NCI-H2196 (cell line): ENCODE measurements at regions not wholly inside any gene's neighbourhood (a gene's known extent, or its start where the extent isn't known, plus 50 kb on each side); places are given as distances from the start of the nearest gene placed in this dataset.

ENCODE experiments used
- DNase-seq: peaks from one replicate; lab custom pipeline; 2025; ENCODE audit not compliant: unreplicated experiment; lab: John Stamatoyannopoulos, UW

DNA sequence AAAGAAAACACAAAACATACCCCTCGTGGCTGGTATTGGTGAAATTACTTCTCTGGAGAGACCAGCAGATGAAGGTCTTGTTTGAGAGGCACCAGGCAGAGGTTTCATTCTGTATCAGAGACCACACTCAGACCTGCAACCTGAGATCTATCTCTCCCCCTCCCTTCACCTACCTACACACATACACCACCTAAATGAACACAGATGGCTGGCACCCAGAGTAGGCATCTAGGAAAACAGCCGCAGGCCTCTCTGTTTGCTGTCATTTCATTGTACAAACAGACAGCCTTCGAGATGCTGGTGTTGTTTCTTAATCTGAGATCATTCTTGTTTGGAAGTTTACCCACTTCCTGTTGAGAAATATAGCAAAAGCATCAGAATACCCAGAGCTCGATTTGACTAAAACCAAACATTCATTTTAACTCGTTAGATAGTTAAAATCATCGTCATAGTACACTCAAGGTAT lies 173.9 kb upstream of the SLC25A13 start:
- DNase-seq: peak; percentile 35

DNA sequence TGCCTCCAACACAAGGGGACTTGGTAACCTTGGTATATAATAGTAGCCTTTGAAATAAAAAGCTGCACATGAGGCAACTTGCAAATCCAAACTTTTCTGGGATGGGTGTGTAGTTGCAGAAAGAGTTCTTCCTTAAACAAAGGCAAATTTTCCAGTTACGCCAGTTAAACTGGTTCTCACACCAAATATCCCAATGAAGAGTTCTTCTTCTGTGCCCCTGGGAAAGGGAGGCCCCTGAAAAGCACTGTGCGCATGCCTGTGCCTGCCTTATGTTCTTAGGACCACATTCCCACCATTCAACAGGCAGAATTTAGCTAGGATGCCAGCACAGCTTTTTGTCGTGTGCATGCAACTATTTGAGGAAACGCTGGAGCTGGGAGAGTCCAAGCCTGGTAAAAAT lies 164.8 kb upstream of the SLC25A13 start:
- no peak for DNase-seq

DNA sequence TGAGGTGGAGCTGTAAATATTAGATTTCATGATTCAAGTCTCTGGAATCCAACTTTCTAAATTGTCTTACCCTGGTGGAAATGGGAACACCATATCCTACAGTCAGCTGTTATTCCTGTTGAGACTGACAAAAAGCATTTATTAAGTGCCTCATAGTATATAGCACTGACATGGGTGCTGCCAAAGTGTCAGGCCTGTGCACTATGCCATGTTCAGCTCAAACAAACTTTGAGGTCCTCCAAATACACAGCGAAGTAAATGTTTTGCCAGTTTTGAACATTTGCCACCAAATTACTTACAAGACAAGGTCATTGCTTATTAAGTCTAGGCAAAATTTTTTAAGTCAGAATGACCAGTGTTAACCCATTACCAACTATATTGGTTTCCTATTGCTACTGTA lies 162.9 kb upstream of the SLC25A13 start:
- DNase-seq: no peak

DNA sequence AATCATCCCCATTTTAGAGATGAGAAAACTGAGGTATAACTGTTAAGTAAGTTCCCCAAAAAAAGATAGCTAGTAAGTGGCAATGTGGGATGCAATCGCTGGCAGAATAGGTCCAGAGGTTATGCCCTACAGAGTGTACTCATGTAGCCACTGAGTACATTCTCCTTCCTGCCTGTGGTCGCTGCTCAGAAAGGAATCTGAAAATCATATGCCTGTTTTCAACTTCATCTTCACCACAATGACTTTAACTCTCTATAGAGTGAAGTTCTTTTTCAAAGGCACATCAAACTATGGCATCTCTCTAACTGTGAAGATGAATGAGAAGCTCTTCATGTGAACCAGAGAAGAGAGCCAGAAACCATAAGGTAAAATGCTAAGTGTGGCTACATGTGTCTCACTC lies 162.2 kb upstream of the SLC25A13 start:
- DNase-seq: no peak

DNA sequence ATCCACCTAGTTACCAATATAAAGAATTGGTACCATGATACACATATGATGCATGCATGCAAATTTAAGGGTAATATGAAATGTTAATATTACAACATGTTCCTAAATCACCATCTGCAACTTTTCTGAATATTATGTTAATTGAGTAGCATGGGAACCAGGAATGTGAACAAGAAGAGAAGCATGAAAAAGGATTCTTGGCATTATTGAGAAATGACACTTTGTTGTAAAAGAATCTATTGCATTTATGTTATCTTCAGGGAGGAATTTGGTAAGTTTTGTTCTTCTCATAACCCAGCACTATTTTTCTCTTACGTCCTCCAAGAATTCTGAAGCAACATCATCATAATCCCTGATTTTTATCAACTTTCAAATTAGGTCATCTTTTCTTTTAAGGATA lies 159.9 kb upstream of the SLC25A13 start:
- no peak for DNase-seq

DNA sequence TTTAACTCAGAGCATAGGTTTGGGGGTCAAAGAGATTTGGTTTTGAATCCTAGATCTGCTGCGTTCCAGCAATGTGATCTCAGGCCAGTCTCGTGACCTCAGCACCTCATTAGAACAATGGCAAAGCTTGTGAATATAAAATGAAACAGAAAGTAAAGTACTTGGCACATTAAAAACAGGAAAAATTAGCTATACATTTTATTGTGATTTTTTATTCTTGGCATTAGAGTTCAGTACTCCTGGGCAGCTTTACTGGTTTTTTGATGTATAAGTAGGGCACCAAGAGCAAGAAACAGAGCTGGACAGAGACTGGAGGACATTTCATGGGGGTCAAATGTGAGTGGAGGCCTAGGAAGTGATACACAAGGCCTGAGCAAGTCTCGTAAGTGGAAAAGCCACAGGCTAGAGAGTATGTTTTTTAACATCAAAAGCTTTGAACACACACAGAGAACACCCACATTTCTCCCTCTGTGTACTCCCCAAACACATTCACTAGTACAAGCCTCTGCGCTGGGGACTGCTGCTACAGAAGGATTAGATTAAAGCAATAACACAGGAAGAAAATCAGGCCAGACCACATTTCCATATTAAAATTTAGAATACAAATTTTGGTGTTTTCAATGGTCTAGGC lies 157.2 kb upstream of the SLC25A13 start:
- DNase-seq: no peak

DNA sequence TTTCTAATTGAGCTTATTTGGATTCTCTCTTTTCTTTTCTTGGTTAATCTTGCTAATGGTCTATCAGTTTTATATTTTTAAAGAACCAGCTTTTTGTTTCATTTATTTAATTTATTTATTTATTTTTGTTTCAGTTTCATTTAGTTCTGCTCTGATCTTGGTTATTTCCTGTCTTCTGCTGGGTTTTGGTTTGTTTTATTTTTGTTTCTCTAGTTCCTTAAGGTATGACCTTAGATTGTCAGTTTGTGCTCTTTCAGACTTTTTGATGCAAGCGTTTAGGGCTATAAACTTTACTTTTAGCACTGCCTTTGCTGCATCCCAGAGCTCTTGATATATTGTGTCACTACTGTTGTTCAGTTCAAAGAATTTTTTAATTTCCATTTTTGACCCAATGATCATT lies 149.7 kb upstream of the SLC25A13 start:
- DNase-seq: no peak

DNA sequence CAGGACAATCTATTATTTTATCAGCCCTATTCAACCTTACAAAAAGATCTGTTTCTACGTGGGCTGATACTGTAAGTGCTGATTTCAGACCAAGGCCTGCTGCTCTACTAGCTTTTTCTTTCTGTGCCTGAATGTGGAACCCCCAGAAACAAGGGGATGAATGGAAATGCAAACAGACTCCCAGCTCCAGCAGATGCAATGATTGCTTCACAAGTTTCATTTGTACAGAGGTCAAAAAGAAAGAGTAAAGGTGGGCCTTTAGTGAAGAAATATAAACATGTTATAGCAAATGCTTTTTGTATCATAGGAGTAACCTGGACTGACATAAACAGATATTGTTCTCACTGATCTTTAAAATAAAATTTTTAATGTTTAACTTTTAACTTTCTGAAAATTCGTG lies 130.2 kb upstream of the SLC25A13 start:
- no peak for DNase-seq

DNA sequence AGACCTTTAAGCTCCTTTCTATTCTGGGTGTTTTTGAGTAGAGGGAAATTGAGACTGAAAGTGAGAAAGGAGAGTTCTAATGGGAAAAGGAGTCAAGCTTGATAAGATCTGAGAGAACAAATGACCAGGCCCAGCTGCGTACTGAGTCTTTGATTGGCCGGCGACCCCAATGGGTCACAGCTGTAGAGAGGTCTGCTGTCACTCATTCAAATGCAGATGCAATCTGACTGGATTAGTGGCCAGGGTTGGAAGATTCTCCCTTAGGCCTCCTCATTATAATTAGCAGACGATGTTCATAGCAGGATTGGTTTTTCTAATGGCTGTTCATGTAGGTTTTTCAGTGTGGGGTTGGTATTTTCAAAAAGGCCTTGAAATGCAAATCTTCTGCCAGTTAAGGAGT lies 127.2 kb upstream of the SLC25A13 start:
- no peak for DNase-seq

DNA sequence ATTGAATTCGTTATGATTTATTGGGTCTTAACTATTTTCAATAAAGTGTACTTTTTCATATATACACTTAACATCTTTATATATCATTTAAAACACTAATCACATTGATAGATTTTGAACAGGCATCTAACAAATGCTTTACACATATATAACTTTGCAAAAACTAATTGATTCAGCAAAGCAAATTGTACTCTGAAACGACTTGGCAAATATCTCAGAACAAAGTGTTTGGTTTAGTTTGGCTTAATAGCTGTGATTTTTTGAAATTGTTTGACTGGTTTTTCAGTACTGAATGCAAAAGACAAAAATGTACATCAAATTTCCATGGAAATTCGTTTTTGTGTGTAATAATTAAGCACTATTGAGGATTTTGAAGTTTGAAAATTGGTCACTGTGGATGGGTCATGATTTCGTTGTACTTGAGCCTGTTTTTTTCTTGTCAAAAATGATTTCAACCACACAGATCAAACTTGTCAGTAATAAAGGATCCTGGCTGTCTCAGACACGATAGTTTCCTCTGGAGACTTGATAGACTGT lies 125.3 kb upstream of the SLC25A13 start:
- DNase-seq: no peak

DNA sequence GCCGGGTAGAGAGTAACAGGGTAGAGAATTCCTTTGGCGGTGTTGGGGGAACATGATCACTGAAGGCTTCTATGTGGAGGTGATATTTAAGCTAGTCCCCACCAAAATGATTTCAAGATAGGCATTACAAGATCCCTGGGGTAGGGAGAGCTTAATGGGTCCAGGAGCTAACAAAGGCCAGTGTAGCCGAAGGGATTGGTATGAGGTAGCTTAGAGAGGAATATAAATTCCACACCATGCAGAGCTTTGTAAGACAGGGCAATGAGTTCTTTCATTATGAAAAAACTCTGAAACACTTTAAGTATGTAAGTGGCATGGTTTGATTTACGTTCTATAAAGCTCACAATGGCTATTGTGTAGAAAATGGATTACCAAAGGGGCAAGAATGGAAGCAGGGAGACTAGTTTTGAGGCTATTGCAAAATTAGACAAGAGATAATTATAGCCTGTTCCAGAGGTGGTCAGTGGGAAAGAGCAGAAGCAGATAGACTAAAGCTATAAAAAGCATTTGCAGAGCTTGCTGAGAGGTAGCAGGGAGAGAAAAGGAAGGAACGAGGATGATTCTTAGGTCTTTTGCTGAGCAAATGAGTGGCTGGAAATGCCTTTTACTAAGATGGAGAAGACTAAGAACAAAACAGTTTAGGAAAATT lies 119.7 kb upstream of the SLC25A13 start:
- no peak for DNase-seq

DNA sequence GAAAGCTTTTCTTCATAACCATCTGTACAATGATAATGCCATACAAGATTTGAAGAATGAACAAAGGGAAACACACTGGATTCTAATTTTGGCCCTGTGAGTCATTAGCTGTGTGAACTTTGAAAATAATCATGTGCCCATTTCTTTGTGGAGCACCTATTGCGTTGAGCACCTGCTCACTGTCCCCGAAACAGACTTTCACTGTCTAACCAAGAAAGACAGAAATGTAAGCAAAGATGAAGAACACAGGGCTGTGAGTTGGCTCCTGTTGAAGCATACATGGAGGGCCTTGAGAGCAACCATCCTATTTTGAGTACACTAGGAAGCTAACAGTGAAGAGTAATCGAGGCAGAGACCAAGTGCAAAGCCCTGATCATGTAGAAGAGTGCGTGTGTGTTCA lies 118.4 kb upstream of the SLC25A13 start:
- DNase-seq: no peak

DNA sequence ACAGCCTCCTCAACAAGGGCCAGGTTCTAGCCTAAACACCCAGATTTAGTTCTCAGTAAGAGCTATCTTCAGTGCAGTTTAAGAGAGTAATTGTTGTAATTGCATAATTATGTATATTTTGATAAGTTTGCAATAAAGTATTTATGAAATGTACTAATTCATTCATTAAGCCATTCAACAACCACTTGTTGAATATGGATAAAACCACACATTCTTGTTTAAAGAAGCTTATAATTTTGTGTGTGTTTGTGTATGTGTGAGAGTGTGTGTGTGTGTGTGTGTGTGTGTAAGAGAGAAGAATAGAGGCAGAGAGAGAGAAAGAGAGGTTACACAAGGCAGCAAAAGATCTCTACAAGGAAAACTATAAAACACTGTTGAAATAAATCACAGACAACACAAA lies 115.0 kb upstream of the SLC25A13 start:
- no peak for DNase-seq

DNA sequence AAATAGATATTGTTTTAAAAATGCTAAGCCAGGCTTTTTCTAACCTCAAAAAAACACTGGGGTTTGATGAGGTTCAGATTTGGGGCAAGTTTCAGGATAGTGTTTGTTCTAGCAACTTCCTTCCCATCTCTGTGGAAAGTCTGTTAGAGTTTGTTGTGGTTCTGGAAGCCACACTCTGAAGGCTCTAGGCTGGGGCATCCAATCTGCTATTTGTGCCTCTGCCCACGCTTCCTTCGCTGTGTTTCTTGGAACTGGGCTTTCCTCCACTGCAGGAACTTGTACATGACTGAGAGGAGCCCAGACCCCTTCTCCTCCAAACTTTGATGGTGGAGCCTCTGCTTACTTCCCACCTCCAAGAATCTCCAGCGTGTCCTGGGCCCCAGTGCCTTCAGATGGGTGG lies 108.5 kb upstream of the SLC25A13 start:
- no peak for DNase-seq

DNA sequence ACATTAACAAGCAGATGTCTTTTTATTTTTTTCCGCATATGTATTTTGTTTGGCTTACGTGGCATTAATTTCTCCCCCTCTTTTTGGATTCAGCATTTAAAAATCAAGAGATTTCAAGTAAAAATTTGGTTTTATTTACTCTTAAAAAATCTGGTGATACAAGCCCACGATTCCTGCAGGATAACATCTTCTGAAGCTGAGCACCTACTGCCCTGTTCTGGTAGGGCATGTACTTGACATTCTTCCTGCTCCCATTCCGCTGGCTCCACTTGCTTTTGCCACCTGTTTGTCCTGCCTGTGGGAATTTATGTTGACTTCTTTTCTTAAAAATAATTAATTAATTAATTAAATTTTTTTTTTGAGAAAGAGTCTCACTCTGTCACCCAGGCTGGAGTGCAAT lies 105.2 kb upstream of the SLC25A13 start:
- no peak for DNase-seq

DNA sequence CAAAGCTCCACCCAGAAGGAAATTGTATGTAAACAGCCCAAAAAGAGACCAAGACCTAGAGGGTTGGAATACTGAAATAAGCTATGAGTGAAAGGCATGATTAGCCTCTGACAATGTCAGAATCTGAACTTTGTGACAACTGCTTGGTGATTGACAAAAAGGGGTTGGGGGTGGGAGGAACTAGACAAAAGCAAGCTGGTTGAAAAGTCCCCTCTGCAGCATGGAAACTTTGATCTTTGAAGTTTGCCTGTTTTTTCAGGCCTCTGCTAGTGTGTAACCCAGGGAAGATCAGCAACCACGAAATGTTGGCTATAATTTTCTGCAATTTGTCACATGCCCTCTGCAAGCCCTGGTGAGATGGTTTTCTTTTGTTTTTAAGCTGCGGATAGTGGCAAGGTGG lies 104.8 kb upstream of the SLC25A13 start:
- DNase-seq: no peak

DNA sequence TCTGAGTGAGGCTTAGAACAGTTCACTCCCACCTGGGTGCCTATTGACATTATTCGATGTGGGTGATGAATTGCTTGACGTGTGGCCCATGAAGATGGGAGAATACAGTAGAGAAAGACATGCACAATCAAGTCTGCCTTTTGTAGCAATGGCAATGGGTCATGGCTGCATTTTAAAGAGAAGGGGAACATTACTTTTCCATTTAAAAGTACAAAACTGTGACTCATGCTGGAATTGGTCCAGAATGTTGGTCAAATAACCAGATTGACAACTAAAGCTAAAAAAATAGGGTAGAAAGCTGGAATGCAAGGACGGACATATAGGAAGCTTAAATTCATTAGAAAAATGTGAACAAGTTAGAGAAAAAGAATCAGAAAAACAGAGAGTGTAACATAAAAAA lies 104.1 kb upstream of the SLC25A13 start:
- no peak for DNase-seq

DNA sequence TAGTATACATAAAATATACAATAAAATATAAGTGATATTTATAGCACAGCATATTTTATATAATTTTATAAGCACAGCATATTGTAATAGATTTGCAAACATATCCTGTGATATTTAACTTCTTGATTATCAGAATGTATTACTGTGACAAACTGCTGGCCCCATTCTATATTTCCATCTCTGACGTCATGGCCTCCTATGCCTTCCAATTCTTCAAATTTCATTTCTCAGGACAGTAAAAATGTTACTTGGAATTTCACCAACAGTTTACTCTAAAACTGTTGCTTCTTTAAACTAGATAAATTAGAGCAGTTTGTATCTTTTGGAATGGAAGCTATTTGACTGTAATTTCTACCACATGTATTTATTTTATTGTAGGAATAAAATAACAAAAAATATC lies 102.5 kb upstream of the SLC25A13 start:
- DNase-seq: no peak

DNA sequence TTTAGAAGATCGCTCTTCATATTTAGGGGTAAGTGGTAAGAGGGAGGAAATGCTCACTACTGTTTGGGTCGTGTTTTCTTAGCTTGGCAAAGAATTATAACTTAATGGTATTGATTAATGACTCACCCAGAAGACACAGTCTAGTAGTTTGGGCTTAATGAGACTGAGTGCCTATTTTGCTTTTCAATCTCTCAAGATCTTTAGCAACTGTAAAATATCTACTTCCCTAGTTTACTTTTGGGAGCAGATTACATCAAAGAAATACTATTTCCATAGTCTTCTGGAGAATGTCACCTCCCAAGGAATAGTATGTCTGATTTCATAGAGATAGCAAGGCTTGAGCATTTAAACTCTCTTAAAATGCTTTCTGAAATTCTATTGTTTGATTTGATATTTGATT lies 100.5 kb upstream of the SLC25A13 start:
- DNase-seq: no peak

DNA sequence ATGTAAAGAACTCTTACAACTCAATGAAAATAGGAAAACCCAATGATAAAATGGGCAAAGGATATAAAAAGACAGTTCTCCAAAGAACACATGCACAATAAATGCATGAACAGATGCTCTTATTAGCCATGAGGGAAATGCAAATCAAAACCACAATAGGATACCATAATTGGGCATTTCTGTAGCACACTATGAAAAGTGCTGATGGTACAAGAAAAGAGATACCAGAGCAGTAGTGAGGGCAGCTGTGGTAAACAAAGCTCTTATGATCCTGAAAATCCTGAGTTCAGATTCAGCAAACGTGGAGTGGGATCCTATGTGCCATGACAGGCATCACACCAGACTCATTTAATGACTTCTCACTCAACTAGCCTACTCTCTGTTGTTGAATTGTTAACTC lies 96.7 kb upstream of the SLC25A13 start:
- DNase-seq: no peak

DNA sequence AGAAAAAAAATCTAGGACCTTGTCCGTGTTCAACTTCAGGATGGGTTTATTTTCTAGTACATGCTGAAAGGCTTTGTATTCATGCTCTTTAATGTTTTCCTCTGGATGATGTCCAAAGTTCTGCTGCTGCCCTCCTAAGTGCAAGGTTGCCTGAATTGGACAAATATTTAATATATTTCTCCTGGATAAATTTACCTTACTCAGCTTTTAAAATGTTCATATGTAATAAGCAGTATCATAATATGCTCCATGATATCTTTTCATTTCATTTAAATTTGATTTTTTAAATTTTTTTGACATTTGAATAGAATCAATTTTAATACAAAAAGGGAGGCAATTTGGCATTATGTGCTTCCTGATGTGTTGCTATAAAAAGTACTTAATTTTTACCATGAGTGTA lies 95.9 kb upstream of the SLC25A13 start:
- no peak for DNase-seq

DNA sequence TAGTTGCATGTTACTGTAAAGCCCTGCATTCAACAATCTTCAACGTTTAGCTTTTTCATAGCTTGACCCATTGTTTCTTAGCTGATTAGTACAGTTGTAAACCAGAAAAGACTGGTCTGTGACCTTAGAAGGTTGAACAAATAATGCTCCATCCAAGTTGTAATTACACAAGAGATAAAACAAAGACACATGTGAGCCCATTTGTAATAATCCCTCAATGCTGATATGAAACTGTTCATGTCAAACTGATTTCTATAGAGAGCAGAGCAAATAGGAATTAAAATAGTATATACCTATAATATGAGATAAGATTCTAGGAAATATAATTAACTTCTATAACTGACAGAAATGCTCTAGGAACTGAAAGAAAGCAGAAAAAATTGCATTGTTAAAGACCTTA lies 94.7 kb upstream of the SLC25A13 start:
- no peak for DNase-seq

DNA sequence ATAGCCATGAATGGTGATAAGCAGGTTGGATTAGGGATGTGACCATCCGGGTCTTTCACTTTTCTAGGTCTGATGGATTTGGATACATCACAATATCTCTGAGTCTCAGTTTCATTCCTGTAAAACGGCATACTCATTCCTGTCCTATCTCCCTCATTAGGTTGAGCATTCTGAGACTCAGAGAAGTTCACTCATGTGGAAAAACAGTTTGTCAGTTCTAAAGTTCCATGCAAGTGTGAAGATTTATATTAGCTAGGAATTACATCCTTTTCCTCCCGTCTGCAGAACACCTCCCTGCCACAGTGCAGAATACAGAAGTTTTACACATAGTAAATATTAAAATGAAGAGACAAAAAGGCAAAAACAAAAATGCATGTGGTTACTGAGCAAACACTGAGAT lies 94.2 kb upstream of the SLC25A13 start:
- DNase-seq: no peak
